Uterus (tissue), 2 donors: ENCODE measurements at regions not wholly inside any gene's neighbourhood (a gene's known extent, or its start where the extent isn't known, plus 50 kb on each side); places are given as distances from the start of the nearest gene placed in this dataset.

Experiments
- POLR2A ChIP-seq, 2 donors: fragments of 450-650 bp; IDR thresholded peaks; one replicate each; pipeline ENCODE4 v1.6.1; 2016; ENCODE audit warnings: antibody characterized with exemption in 2 of 2, mild to moderate bottlenecking in 1 of 2, moderate library complexity in 1 of 2
- TF ChIP-seq, protein P1 (sequence below), 4 experiments: fragments of 200-600 bp in 2 of 4; fragments of 450-650 bp in 2 of 4; sonication (generic) in 2 of 4; IDR thresholded peaks; one replicate each; pipeline ENCODE4 v1.5.1; 2016 to 2019; ENCODE audit warnings: antibody characterized with exemption in 4 of 4, mild to moderate bottlenecking in 2 of 4, moderate library complexity in 1 of 4

DNA sequence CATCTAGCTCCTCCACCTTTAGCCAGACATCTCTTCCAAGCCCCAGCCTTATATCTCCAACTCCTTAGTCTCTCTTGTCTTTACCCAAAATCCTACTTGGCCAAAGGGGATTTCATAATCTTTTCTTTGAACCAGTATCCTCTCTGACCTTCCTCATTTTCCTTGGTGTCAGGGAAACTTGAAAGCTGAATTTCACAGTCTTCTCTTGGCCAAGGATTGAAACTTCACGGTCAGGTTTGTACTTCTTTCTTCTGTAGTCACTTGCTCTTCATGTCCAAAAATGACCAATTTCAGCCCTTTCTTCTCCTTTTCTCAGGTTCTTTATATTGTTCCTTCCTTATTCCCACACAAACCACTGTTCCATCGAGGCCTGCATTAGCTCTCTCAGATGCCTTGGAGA is 473.7 kb upstream of the KLF4 start:
- TF ChIP-seq, protein P1, sequence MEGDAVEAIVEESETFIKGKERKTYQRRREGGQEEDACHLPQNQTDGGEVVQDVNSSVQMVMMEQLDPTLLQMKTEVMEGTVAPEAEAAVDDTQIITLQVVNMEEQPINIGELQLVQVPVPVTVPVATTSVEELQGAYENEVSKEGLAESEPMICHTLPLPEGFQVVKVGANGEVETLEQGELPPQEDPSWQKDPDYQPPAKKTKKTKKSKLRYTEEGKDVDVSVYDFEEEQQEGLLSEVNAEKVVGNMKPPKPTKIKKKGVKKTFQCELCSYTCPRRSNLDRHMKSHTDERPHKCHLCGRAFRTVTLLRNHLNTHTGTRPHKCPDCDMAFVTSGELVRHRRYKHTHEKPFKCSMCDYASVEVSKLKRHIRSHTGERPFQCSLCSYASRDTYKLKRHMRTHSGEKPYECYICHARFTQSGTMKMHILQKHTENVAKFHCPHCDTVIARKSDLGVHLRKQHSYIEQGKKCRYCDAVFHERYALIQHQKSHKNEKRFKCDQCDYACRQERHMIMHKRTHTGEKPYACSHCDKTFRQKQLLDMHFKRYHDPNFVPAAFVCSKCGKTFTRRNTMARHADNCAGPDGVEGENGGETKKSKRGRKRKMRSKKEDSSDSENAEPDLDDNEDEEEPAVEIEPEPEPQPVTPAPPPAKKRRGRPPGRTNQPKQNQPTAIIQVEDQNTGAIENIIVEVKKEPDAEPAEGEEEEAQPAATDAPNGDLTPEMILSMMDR (IDR thresholded peaks at IDR 0.05): no peak
- TF ChIP-seq POLR2A (IDR thresholded peaks at IDR 0.05): no peak
